ENCODE measurements at regions not wholly inside any gene's neighbourhood (a gene's known extent, or its start where the extent isn't known, plus 50 kb on each side); places are given as distances from the start of the nearest gene placed in this dataset.

GRCh38 chr2:200217320-200217719 is 89.2 kb upstream of the SPATS2L start:
- TF ChIP-seq CTCF (IDR thresholded peaks at IDR 0.05; ENCODE audit: low read length): no peak
- TF ChIP-seq EZH2 (optimal IDR thresholded peaks at IDR 0.05; ENCODE audit: low read depth, low read length): no peak
- TF ChIP-seq EZH2phosphoT487 (IDR thresholded peaks at IDR 0.05; ENCODE audit: low read length): no peak
